ENCODE measurements at regions not wholly inside any gene's neighbourhood (a gene's known extent, or its start where the extent isn't known, plus 50 kb on each side); places are given as distances from the start of the nearest gene placed in this dataset.
"Not testable (repeated sequence)": the region's sequence is repeated elsewhere in the genome, so short reads cannot be mapped to it uniquely, and the experiment has no call there.

- DNase-seq, result no peak
Measured at GRCh38 chr7:93048136-93048930, 69.4 kb downstream of the SAMD9 start.

GRCh38 chr7:93047514-93048099, 70.2 kb downstream of the SAMD9 start:
- no peak for DNase-seq

- DNase-seq, result no peak
Measured at GRCh38 chr7:93046641-93047040, 71.1 kb downstream of the SAMD9 start.

DNA sequence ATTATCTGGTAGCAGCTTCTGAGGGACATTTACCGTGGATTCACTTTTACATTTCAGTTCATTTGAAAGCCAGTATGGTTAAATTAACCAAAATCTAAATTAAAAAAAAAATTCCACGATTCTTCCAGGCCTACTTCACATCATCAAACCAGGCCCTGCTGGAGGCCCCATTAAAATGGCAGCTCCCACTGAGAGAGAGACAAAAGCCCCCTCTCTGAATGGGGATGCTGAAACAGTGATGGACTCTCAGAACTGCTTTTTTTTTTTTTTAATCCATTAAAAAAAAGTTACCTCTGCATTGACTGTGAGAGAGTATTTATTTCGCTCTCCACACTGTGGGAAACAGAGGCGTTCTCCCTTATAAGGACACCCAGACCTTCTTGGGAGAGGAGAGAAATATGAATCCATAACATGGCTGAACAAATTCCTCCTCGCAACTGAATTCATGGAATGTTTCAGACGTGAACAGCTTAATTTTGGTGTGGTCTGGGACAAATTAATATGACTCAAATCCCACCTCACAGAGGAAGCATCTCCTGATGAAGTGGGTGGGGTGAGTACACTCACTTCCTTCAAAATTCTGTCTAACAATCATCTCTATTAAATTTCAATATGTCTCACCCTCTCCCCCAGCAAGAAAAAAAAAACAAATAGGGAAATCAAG, 73.5 kb downstream of the SAMD9 start:
- DNase-seq, result no peak

DNA sequence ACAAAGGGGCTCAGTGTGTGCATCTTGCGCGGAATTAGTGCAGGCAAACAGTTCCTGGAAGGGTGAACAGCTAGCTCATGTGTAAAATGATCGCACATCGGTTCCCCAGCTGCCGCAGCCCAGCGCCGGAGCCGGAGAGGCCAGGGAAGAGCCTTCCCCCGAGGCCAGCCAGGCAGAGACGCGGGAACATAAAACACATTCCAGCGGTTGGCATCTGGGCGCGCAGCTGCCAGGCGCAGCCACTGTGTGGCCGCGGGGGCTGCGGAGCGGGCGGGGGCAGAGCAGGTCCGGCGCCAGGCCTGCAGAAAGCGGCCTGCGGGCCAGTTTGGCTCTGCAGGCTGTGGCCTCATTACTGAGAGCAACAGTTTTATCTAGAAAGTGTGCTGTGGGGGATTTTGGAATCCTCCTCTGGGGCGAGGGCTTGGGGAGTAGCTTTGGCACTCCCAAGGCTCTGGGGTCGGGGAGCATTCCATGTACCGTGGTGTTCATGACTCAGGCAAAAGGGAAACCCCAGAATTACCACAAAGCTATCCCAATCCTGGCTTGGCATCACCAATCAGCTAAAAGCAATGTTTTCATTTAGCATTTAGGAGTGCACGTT, 74.3 kb downstream of the SAMD9 start:
- no peak for DNase-seq

- no peak for DNase-seq
Measured at GRCh38 chr7:93040355-93040754, 77.4 kb downstream of the SAMD9 start.

- DNase-seq, result no peak
Measured at GRCh38 chr7:93039786-93040185, 78.0 kb downstream of the SAMD9 start.

DNA sequence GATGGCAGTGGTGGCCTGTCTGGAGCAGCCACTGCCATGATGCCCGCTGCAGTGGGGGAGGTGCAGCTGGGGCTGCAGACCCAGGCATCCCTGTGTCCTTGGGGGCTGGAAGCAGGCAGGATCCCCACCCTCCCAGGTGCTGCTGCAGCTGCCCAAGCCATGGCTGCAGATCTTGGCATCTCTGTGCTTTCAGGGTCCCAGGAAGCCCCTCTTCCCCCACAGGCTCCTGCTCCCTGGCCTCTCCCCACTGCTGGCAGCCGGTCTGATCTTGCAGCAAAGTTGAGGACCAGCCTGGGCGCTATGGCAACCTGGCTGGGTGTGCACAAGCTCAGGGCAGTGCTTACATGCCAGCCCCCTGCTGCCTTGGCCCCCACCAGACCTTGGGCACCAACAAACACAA, 78.5 kb downstream of the SAMD9 start:
- no peak for DNase-seq

- DNase-seq, result peak; percentile 94
Measured at GRCh38 chr7:93036807-93037206, 81.0 kb downstream of the SAMD9 start.

GRCh38 chr7:93036149-93036640, 81.6 kb downstream of the SAMD9 start:
- peak; percentile 27 for DNase-seq

DNA sequence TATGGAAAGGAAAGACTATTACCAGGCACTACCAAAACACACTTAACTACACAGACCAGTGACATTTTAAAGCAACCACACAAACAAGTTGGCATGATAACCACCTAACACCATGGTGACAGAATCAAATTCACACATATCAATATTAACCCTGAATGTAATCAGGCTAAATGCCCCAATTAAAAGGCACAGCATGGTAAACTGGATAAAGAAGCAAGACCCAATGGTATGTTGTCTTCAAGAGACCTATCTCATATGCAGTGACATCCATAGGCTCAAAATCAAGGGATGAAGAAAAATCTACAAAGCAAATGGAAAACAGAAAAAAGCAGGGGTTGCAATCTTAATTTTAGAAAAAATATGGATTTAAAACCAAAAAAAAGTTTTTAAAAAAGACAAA, 86.0 kb downstream of the SAMD9 start:
- no peak for DNase-seq

GRCh38 chr7:93030605-93031225, 87.1 kb downstream of the SAMD9 start:
- no peak for DNase-seq

DNA sequence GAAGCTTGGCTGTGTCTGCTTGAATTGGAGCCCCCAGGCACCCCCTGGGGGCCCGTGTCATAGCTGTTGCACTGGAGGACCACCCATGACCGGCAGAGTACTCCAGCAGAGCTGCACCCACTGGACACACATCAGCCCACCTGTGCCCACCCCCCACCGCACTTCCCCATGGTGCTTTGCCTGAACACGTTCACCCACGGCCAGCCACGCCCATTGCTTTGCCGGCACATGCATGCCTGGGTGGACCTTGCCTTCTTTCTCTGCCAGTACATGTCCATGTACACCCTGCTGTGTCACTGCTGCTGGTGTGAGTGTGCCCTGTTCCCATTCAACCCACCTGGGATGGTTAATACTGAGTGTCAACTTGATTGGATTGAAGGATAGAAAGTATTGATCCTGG, 88.7 kb downstream of the SAMD9 start:
- no peak for DNase-seq

- no peak for DNase-seq
Measured at GRCh38 chr7:93028610-93029009, 89.2 kb downstream of the SAMD9 start.

- DNase-seq, result no peak
Measured at GRCh38 chr7:93027044-93027443, 90.7 kb downstream of the SAMD9 start.

DNA sequence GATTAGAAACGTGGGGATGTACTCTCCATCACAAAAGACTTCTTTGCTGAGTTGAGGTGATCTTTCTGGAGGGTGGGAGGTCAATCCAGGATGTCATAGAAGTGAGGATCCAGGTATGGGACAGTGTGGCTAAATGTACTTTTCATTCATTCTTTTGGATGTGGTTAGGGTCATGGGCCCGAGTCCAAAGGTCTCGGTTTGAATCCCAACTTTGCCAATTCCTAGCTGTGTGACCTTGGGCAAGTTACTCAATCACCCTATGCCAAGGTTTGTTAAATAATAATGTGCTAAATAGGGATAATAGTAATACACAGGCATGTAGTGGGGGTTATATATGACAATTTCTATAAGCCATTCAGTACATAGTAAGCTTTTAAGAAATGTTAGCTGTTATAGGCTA, 91.4 kb downstream of the SAMD9 start:
- no peak for DNase-seq

DNA sequence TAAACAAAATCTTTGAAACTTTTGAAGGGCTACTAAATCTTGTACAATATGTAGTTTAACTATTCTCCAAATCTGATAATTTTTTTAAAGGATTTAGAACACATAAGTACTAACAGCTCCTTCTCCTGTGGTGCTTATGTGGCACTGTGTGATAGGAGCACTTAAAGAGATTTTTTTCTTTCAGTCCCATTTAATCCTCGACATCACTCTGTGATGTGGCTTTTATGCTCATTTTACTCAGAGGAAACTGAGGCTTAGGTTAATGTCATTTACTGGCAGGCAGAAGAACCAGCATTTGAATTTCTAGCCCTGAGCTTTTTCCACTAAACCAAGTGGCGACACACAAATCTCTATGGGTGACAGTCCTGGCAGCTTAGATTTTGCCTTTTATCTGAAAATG, 92.4 kb downstream of the SAMD9 start:
- no peak for DNase-seq

- not testable (repeated sequence) for DNase-seq
Measured at GRCh38 chr7:93022931-93023478, 94.8 kb downstream of the SAMD9 start.

- DNase-seq, result no peak
Measured at GRCh38 chr7:93021748-93022147, 96.0 kb downstream of the SAMD9 start.

DNA sequence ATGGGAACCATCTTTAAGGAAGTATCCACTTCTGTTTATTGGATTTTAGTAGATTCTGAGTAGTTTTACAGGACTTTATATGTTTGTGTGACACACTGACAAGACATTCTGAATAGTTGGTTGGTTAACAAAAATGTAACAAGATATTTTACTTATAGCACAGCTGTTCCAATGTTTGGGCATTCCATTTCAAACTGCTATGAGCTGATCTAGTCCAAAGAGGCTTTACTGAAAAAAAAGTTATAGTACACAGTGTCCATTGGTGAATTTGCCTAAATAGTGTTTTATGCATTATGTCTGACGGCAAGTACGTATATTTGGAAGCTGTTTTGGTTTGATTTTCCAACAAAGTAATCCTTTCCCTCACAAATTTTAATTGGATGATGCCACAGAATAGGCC, 99.1 kb downstream of the SAMD9 start:
- no peak for DNase-seq

DNA sequence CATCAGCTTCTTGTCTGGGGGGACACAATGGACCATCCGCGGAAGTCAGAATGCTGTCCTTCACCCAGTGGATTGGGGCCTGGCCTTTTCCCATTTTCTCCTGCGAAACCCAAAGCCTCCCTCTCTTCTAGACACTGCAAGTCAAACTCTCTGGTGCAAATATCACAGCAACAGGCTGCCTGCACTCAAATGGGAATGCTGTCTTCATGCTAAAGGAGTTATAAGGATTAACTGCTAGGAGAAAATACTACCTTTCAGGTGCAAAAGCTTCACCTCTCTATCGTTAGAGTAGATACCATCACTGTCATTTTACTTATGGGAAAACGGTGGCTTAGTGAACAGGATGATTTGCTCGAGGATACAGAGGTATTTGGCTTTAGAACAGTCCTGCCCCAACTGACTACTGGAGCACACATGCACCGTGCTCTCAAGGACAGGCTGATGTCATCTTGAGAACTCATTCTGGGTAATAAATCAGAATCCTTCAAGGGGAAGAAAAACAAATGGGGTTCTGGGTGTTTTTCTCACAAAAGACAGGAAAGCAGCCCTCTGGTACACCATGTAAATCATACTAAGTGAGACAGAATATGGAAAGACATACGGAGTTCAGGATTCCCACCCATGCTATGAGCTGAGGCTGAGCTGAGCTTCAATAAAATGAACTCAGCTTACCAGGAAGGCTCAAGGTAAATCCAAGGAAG, 100.9 kb downstream of the SAMD9 start:
- no peak for DNase-seq

- DNase-seq, result no peak
Measured at GRCh38 chr7:93015779-93016481, 101.8 kb downstream of the SAMD9 start.
